ENCODE measurements at regions not wholly inside any gene's neighbourhood (a gene's known extent, or its start where the extent isn't known, plus 50 kb on each side); places are given as distances from the start of the nearest gene placed in this dataset.
"Not testable (repeated sequence)": the region's sequence is repeated elsewhere in the genome, so short reads cannot be mapped to it uniquely, and the experiment has no call there.

- no peaks in the 10 kb centered on the region for H3K36me3 Mint-ChIP-seq
- Histone ChIP-seq H3K4me3 (ENCODE audit: control insufficient read depth in 1 of 2, extremely low read depth in 1 of 2, low read length in 1 of 2) (no peak overlapping the region), H3K4me1 (ENCODE audit: control insufficient read depth in 1 of 2, extremely low read depth in 1 of 2, insufficient read depth in 2 of 2, low read length in 2 of 2) (no peaks in the 10 kb centered on the region), H3K27me3 (replicated peaks in 1 of 2; ENCODE audit: control insufficient read depth in 2 of 2, extremely low read depth in 1 of 2, insufficient read depth in 2 of 2, low read length in 1 of 2) (no peaks in the 10 kb centered on the region), H3K9me3 (no peaks in the 10 kb centered on the region), H3K36me3 (ENCODE audit: control insufficient read depth in 2 of 2, extremely low read depth in 1 of 2, insufficient read depth in 1 of 2, low read length in 1 of 2) (no peaks in the 10 kb centered on the region), H3K27ac (ENCODE audit: low read length) (no peak overlapping the region)
- ATAC-seq (replicated peaks in 1 of 4): no peak
- no peaks in the 10 kb centered on the region for H3K27me3 Mint-ChIP-seq
- POLR2A ChIA-PET: no interaction called here
- 69% methylated on average over 2 of the region's 5 CpGs for WGBS (ENCODE audit: insufficient coverage)
- H3K9me3 Mint-ChIP-seq: peaks cover 0 to 8% (median 8%) of the 10 kb centered on the region in 3 donors
- no peak overlapping the region for H3K27ac Mint-ChIP-seq
- H3K4me3 Mint-ChIP-seq: no peak overlapping the region
- no peak for DNase-seq
- CTCF ChIA-PET: no interaction called here
- H3K4me1 Mint-ChIP-seq: no peaks in the 10 kb centered on the region
Observed at GRCh38 chr13:58488251-58488650, 856.7 kb downstream of the PCDH17 start.

- H3K27ac Mint-ChIP-seq: no peak overlapping the region
- DNase-seq: no peak
- CTCF ChIA-PET: no interaction called here
Observed at GRCh38 chr13:58495668-58496067, 864.1 kb downstream of the PCDH17 start.

GRCh38 chr13:58500938-58501337, 869.4 kb downstream of the PCDH17 start:
- no peak overlapping the region for H3K4me3 ChIP-seq (ENCODE audit: control insufficient read depth in 1 of 2, extremely low read depth in 1 of 2, low read length in 1 of 2)
- POLR2A ChIA-PET: interaction anchor here in 1 of 2 donors (0.6 kb wide), 1 partner anchor 396 kb away, joined by 3 read pairs; no protein-coding TSS in a partner anchor
- DNase-seq (no peak), ATAC-seq (replicated peaks in 1 of 4) (no peak)
- Mint-ChIP-seq H3K4me1 (no peaks in the 10 kb centered on the region), H3K27me3 (no peaks in the 10 kb centered on the region), H3K4me3 (no peak overlapping the region), H3K36me3 (no peaks in the 10 kb centered on the region), H3K9me3 (peaks cover 2 to 18% (median 5%) of the 10 kb centered on the region in 3 donors), H3K27ac (no peak overlapping the region)
- no peaks in the 10 kb centered on the region for H3K36me3 ChIP-seq (ENCODE audit: control insufficient read depth in 2 of 2, extremely low read depth in 1 of 2, insufficient read depth in 1 of 2, low read length in 1 of 2)
- no peak overlapping the region for H3K27ac ChIP-seq (ENCODE audit: low read length)
- no peaks in the 10 kb centered on the region for H3K9me3 ChIP-seq
- whole genome bisulfite sequencing (ENCODE audit: insufficient coverage): no CpG with 5 or more reads among the region's 1 CpG
- H3K27me3 ChIP-seq (replicated peaks in 1 of 2; ENCODE audit: control insufficient read depth in 2 of 2, extremely low read depth in 1 of 2, insufficient read depth in 2 of 2, low read length in 1 of 2): no peaks in the 10 kb centered on the region
- no peaks in the 10 kb centered on the region for H3K4me1 ChIP-seq (ENCODE audit: control insufficient read depth in 1 of 2, extremely low read depth in 1 of 2, insufficient read depth in 2 of 2, low read length in 2 of 2)
- CTCF ChIA-PET: no interaction called here

More at GRCh38 chr13:58495668-58496067, 864.1 kb downstream of the PCDH17 start:
- peaks cover 0 to 2% (median 2%) of the 10 kb centered on the region in 3 donors for H3K9me3 Mint-ChIP-seq
- no peak for ATAC-seq (replicated peaks in 1 of 4)
- POLR2A ChIA-PET: no interaction called here
- WGBS (ENCODE audit: insufficient coverage): no CpG with 5 or more reads among the region's 2 CpGs
- Histone ChIP-seq H3K27me3 (replicated peaks in 1 of 2; ENCODE audit: control insufficient read depth in 2 of 2, extremely low read depth in 1 of 2, insufficient read depth in 2 of 2, low read length in 1 of 2) (no peaks in the 10 kb centered on the region), H3K4me1 (ENCODE audit: control insufficient read depth in 1 of 2, extremely low read depth in 1 of 2, insufficient read depth in 2 of 2, low read length in 2 of 2) (no peaks in the 10 kb centered on the region), H3K4me3 (ENCODE audit: control insufficient read depth in 1 of 2, extremely low read depth in 1 of 2, low read length in 1 of 2) (no peak overlapping the region), H3K36me3 (ENCODE audit: control insufficient read depth in 2 of 2, extremely low read depth in 1 of 2, insufficient read depth in 1 of 2, low read length in 1 of 2) (no peaks in the 10 kb centered on the region), H3K27ac (ENCODE audit: low read length) (no peak overlapping the region), H3K9me3 (no peaks in the 10 kb centered on the region)
- no peaks in the 10 kb centered on the region for H3K27me3 Mint-ChIP-seq
- H3K4me3 Mint-ChIP-seq: no peak overlapping the region
- H3K4me1 Mint-ChIP-seq: no peaks in the 10 kb centered on the region
- no peaks in the 10 kb centered on the region for H3K36me3 Mint-ChIP-seq

- H3K27me3 ChIP-seq (replicated peaks in 1 of 2; ENCODE audit: control insufficient read depth in 2 of 2, extremely low read depth in 1 of 2, insufficient read depth in 2 of 2, low read length in 1 of 2); ATAC-seq (replicated peaks in 1 of 4); H3K4me3 Mint-ChIP-seq; H3K27me3 Mint-ChIP-seq; H3K27ac ChIP-seq (ENCODE audit: low read length); H3K36me3 ChIP-seq (ENCODE audit: control insufficient read depth in 2 of 2, extremely low read depth in 1 of 2, insufficient read depth in 1 of 2, low read length in 1 of 2); H3K4me3 ChIP-seq (ENCODE audit: control insufficient read depth in 1 of 2, extremely low read depth in 1 of 2, low read length in 1 of 2); H3K27ac Mint-ChIP-seq; H3K4me1 Mint-ChIP-seq; H3K36me3 Mint-ChIP-seq; H3K9me3 ChIP-seq; POLR2A ChIA-PET; CTCF ChIA-PET; H3K4me1 ChIP-seq (ENCODE audit: control insufficient read depth in 1 of 2, extremely low read depth in 1 of 2, insufficient read depth in 2 of 2, low read length in 2 of 2); DNase-seq: not testable (repeated sequence)
- WGBS (ENCODE audit: insufficient coverage): 91% methylated on average over 20 of the region's 21 CpGs
- H3K9me3 Mint-ChIP-seq: peaks cover 6 to 26% (median 9%) of the 10 kb centered on the region in 3 donors
Observed at GRCh38 chr13:58504202-58504700, 872.7 kb downstream of the PCDH17 start.

GRCh38 chr13:58505262-58505920, 873.8 kb downstream of the PCDH17 start:
- H3K27me3 Mint-ChIP-seq; ATAC-seq (replicated peaks in 1 of 4); H3K4me3 Mint-ChIP-seq; POLR2A ChIA-PET; DNase-seq; H3K4me3 ChIP-seq (ENCODE audit: control insufficient read depth in 1 of 2, extremely low read depth in 1 of 2, low read length in 1 of 2); H3K27ac ChIP-seq (ENCODE audit: low read length); H3K36me3 Mint-ChIP-seq; H3K27ac Mint-ChIP-seq; H3K27me3 ChIP-seq (replicated peaks in 1 of 2; ENCODE audit: control insufficient read depth in 2 of 2, extremely low read depth in 1 of 2, insufficient read depth in 2 of 2, low read length in 1 of 2); H3K4me1 ChIP-seq (ENCODE audit: control insufficient read depth in 1 of 2, extremely low read depth in 1 of 2, insufficient read depth in 2 of 2, low read length in 2 of 2); H3K36me3 ChIP-seq (ENCODE audit: control insufficient read depth in 2 of 2, extremely low read depth in 1 of 2, insufficient read depth in 1 of 2, low read length in 1 of 2); CTCF ChIA-PET; H3K4me1 Mint-ChIP-seq; H3K9me3 ChIP-seq: not testable (repeated sequence)
- WGBS (ENCODE audit: insufficient coverage): 83% methylated on average over 20 of the region's 22 CpGs
- peaks cover 6 to 32% (median 11%) of the 10 kb centered on the region in 3 donors for H3K9me3 Mint-ChIP-seq

- Mint-ChIP-seq H3K9me3 (peaks cover 3 to 10% (median 6%) of the 10 kb centered on the region in 3 donors), H3K4me1 (no peaks in the 10 kb centered on the region), H3K27me3 (no peaks in the 10 kb centered on the region), H3K27ac (no peak overlapping the region), H3K36me3 (no peaks in the 10 kb centered on the region), H3K4me3 (no peak overlapping the region)
- H3K36me3 ChIP-seq (ENCODE audit: control insufficient read depth in 2 of 2, extremely low read depth in 1 of 2, insufficient read depth in 1 of 2, low read length in 1 of 2): no peaks in the 10 kb centered on the region
- no peaks in the 10 kb centered on the region for H3K9me3 ChIP-seq
- no peaks in the 10 kb centered on the region for H3K4me1 ChIP-seq (ENCODE audit: control insufficient read depth in 1 of 2, extremely low read depth in 1 of 2, insufficient read depth in 2 of 2, low read length in 2 of 2)
- ChIA-PET CTCF (no interaction called here), POLR2A (interaction anchor here in 1 of 2 donors (0.6 kb wide), 1 partner anchor 10 kb away, joined by 8 read pairs; no protein-coding TSS in a partner anchor)
- no peak overlapping the region for H3K27ac ChIP-seq (ENCODE audit: low read length)
- no peak overlapping the region for H3K4me3 ChIP-seq (ENCODE audit: control insufficient read depth in 1 of 2, extremely low read depth in 1 of 2, low read length in 1 of 2)
- no peak for DNase-seq
- no peaks in the 10 kb centered on the region for H3K27me3 ChIP-seq (replicated peaks in 1 of 2; ENCODE audit: control insufficient read depth in 2 of 2, extremely low read depth in 1 of 2, insufficient read depth in 2 of 2, low read length in 1 of 2)
- ATAC-seq (replicated peaks in 1 of 4): no peak
- 90% methylated on average over 14 of the region's 14 CpGs for WGBS (ENCODE audit: insufficient coverage)
Observed at GRCh38 chr13:58528351-58528750, 896.8 kb downstream of the PCDH17 start.

Measured in T-cell (primary cell).